ENCODE measurements at regions not wholly inside any gene's neighbourhood (a gene's known extent, or its start where the extent isn't known, plus 50 kb on each side); places are given as distances from the start of the nearest gene placed in this dataset.

- no peak for TF ChIP-seq CTCF (conservative IDR thresholded peaks at IDR 0.05)
- peak overlapping the region; percentile 92 for H3K27ac ChIP-seq
Observed at GRCh38 chr16:54417384-54417783, 130.8 kb upstream of the IRX3 start.

- H3K27ac ChIP-seq: no peak overlapping the region
- TF ChIP-seq CTCF (conservative IDR thresholded peaks at IDR 0.05): no peak
Observed at GRCh38 chr16:54414671-54415070, 128.1 kb upstream of the IRX3 start.

GRCh38 chr16:54412777-54413455 lies 126.3 kb upstream of the IRX3 start:
- no peak overlapping the region for H3K27ac ChIP-seq
- TF ChIP-seq CTCF (conservative IDR thresholded peaks at IDR 0.05): no peak

GRCh38 chr16:54412037-54412436 lies 125.5 kb upstream of the IRX3 start:
- H3K27ac ChIP-seq: no peak overlapping the region
- TF ChIP-seq CTCF (conservative IDR thresholded peaks at IDR 0.05): no peak

GRCh38 chr16:54411544-54411943 lies 125.0 kb upstream of the IRX3 start:
- no peak overlapping the region for H3K27ac ChIP-seq
- TF ChIP-seq CTCF (conservative IDR thresholded peaks at IDR 0.05): no peak

GRCh38 chr16:54409982-54410381 lies 123.4 kb upstream of the IRX3 start:
- no peak for TF ChIP-seq CTCF (conservative IDR thresholded peaks at IDR 0.05)
- no peak overlapping the region for H3K27ac ChIP-seq

GRCh38 chr16:54407596-54407995 lies 121.0 kb upstream of the IRX3 start:
- no peak overlapping the region for H3K27ac ChIP-seq
- no peak for TF ChIP-seq CTCF (conservative IDR thresholded peaks at IDR 0.05)

Measured in VCaP (cell line).